Heart left ventricle (tissue), 13 donors: ENCODE measurements at regions not wholly inside any gene's neighbourhood (a gene's known extent, or its start where the extent isn't known, plus 50 kb on each side); places are given as distances from the start of the nearest gene placed in this dataset.

ENCODE experiments used
- CTCF ChIP-seq, 12 donors: fragments of 200-600 bp; sonication (generic) in 4 of 12; IDR thresholded peaks; one replicate each; pipeline versions ENCODE4 v1.5.0 to v1.8.0; 2018 to 2022; ENCODE audit warnings: antibody characterized with exemption in 12 of 12, mild to moderate bottlenecking in 5 of 12
- POLR2A ChIP-seq, 2 donors: fragments of 450-650 bp; IDR thresholded peaks; one replicate each; pipeline ENCODE4 v1.6.1; 2017; ENCODE audit warnings: antibody characterized with exemption in 2 of 2, mild to moderate bottlenecking in 2 of 2, moderate library complexity in 2 of 2
- donor health status: ischemic (EF 13 %, LVEDD 7.1; RV severe dilation, severe dysfunction).
- donor health status: DM: no; HTN: yes; CAD: no.
- donor health status: DM: no; HTN: no; CAD: no.
- donor health status: ischemic (EF 25% LVEDD 6.9; RV normal size, moderate dysfunction).
- donor health status: ischemic (EF 25% LVEDD 5.7; RV mildly dilated, moderate dysfunction).
- donor health status: ischemic (EF 35%, LVEDD 5.7; RV mildly dilated, moderate dysfunction).
- donor health status: nonischemic (EF 11% LVEDD 7.7; RV severe dilation, severe dysfunction).
- donor health status: DM: yes; HTN: yes; CAD: no.
- donor health status: PGD.
- donor health status: ischemic (EF 29% LVEDD 5.4; RV normal size, mild dysfunction).
- donor health status: nonischemic (EF 23%, LVEDD 6.1; RV moderate dilation, normal function).

GRCh38 chr13:112131713-112132113, 64.8 kb downstream of the SOX1 start:
- TF ChIP-seq CTCF (IDR thresholded peaks at IDR 0.05): no peak
- no peak for TF ChIP-seq POLR2A (IDR thresholded peaks at IDR 0.05)
